MM.1S (cell line): ENCODE measurements at regions not wholly inside any gene's neighbourhood (a gene's known extent, or its start where the extent isn't known, plus 50 kb on each side); places are given as distances from the start of the nearest gene placed in this dataset.
"Not testable (repeated sequence)": the region's sequence is repeated elsewhere in the genome, so short reads cannot be mapped to it uniquely, and the experiment has no call there.

Experiments used
- EZH2 ChIP-seq: fragments of 300-600 bp; sonication (generic); optimal IDR thresholded peaks from 2 replicates; pipeline ENCODE3; 2017; ENCODE audit warnings: low read depth, mild to moderate bottlenecking, antibody characterized with exemption, low read length, mixed read lengths
- EZH2phosphoT487 ChIP-seq: fragments of 300-600 bp; sonication (generic); IDR thresholded peaks from 2 replicates; pipeline ENCODE4 v1.6.1; 2018; ENCODE audit warnings: antibody characterized with exemption, low read length
- TF ChIP-seq, protein P1 (sequence below): fragments of 300-600 bp; sonication (generic); IDR thresholded peaks from 2 replicates; pipeline ENCODE4 v1.5.1; 2016; ENCODE audit warnings: antibody characterized with exemption, low read length, mixed read lengths

GRCh38 chr6:99702287-99702686 lies 95.7 kb downstream of the PRDM13 start:
- TF ChIP-seq, protein P1, sequence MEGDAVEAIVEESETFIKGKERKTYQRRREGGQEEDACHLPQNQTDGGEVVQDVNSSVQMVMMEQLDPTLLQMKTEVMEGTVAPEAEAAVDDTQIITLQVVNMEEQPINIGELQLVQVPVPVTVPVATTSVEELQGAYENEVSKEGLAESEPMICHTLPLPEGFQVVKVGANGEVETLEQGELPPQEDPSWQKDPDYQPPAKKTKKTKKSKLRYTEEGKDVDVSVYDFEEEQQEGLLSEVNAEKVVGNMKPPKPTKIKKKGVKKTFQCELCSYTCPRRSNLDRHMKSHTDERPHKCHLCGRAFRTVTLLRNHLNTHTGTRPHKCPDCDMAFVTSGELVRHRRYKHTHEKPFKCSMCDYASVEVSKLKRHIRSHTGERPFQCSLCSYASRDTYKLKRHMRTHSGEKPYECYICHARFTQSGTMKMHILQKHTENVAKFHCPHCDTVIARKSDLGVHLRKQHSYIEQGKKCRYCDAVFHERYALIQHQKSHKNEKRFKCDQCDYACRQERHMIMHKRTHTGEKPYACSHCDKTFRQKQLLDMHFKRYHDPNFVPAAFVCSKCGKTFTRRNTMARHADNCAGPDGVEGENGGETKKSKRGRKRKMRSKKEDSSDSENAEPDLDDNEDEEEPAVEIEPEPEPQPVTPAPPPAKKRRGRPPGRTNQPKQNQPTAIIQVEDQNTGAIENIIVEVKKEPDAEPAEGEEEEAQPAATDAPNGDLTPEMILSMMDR, result not testable (repeated sequence)
- not testable (repeated sequence) for TF ChIP-seq EZH2, EZH2phosphoT487
